AG09319 (cell line): ENCODE measurements at regions not wholly inside any gene's neighbourhood (a gene's known extent, or its start where the extent isn't known, plus 50 kb on each side); places are given as distances from the start of the nearest gene placed in this dataset.
"Not testable (repeated sequence)": the region's sequence is repeated elsewhere in the genome, so short reads cannot be mapped to it uniquely, and the experiment has no call there.

Experiments
- DNase-seq: peaks from one replicate; pipeline ENCODE4 v3.0.0-alpha.2; 2010; ENCODE audit warnings: low read depth; ENCODE audit errors: extremely low read depth
- TF ChIP-seq, protein P1 (sequence below): IDR thresholded peaks from 2 replicates; pipeline ENCODE4 v1.5.1; 2011; ENCODE audit warnings: low read depth, mild to moderate bottlenecking, inconsistent platforms, low read length, moderate library complexity

DNA sequence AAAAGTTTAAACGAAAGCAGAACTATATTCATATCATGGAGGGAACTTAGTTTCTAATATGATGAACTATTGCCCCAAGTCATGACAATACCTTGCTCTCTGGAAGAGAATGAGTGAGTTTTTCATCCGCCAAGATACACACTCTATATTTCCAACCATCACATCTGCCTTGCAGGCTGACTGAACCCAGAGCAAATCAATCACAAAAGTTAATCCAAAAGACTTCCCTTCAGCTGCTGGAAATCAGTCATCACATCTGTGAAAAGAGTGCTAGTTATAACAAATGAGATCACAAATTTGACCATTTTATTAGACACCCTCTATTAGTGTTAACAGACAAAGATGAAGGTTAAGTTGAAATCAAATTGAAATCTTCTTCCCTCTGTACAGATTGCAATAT, 261.7 kb upstream of the PRKCQ start:
- no peak for DNase-seq
- TF ChIP-seq, protein P1, sequence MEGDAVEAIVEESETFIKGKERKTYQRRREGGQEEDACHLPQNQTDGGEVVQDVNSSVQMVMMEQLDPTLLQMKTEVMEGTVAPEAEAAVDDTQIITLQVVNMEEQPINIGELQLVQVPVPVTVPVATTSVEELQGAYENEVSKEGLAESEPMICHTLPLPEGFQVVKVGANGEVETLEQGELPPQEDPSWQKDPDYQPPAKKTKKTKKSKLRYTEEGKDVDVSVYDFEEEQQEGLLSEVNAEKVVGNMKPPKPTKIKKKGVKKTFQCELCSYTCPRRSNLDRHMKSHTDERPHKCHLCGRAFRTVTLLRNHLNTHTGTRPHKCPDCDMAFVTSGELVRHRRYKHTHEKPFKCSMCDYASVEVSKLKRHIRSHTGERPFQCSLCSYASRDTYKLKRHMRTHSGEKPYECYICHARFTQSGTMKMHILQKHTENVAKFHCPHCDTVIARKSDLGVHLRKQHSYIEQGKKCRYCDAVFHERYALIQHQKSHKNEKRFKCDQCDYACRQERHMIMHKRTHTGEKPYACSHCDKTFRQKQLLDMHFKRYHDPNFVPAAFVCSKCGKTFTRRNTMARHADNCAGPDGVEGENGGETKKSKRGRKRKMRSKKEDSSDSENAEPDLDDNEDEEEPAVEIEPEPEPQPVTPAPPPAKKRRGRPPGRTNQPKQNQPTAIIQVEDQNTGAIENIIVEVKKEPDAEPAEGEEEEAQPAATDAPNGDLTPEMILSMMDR, result no peak

DNA sequence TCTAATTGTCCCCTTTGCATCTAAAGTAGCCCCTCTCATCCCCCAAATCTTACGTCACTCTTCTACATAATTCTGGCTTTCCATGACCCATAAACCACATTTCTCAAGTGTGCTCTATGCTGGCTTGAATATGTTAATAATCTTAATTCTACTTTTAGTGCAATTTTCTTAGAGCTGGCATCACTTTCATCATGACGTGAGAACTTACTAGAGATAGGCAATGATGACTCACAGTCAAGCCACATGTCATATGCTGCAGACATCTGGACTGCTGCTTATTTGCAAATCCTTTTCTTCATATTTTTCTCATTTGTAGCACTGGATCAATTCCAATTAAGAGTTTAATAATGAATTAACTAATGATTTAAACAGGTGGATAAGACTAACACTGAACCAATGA, 260.7 kb upstream of the PRKCQ start:
- TF ChIP-seq, protein P1, result no peak
- peak; percentile 23 for DNase-seq

DNA sequence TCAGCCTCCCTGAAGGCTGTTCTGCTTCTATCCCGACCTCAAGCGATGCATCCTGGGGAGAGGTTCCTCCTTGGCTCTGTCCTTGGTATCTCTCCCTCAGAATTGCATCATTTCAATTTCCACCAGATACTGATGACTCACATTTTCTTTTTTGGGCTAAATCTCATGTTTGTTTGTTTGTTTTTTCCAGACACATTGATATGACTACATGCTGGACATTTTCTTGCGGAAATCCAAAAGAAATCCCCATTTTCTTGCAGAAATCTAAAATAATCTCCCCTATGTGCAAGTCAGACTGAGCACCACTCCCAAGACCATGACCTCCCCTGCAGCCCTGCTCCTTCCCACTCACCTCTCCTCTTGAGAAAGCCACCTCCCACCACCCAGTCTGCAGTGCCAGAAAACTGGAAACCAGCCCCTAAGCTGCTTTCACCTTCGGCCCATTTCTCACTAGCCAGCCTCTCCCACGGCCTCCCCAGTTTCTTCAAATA, 260.2 kb upstream of the PRKCQ start:
- TF ChIP-seq, protein P1, result no peak
- no peak for DNase-seq

DNA sequence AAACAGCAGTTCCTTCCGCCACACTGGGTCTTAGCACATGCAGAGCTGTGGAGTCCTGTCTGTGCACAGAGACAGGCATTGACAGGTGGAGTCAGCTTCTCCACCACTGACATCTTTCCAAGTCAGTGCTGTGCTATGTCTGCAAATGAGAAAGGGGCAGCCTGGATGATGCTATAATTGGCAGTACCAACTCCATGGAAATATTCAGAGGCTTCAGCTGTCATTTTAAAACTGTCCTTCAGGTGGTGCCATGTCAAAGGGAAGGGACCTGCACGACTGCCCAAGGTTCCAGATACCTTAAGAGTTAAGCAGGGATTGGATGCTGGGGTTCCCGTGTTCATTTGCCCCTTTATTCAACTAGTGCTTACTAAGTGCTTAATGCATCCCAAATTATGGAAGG, 258.0 kb upstream of the PRKCQ start:
- no peak for DNase-seq
- TF ChIP-seq, protein P1, result no peak

DNA sequence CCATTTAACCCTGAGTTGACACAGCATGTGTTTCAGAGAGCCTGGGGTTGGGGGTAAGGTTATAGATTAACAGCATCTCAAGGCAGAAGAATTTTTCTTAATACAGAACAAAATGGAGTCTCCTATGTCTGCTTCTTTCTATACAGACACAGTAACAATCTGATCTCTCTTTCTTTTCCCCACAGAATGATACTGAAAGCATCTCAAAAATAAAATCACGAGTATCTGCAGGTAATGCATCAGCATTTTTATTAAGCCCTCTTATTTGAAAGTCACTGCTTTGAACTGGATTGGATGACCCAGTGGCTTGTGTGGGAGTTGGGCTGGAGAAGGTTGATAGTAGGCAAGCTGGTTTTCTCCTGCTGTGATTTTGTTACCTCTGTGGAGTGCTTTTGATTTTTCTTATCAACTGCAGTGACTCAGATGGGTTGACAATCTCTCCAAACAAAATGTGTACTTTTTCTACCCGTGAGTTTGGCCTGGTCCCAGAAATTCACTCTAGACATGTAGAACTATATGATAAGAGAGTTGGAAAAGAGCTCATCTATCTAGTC, 253.5 kb upstream of the PRKCQ start:
- TF ChIP-seq, protein P1, result no peak
- no peak for DNase-seq

DNA sequence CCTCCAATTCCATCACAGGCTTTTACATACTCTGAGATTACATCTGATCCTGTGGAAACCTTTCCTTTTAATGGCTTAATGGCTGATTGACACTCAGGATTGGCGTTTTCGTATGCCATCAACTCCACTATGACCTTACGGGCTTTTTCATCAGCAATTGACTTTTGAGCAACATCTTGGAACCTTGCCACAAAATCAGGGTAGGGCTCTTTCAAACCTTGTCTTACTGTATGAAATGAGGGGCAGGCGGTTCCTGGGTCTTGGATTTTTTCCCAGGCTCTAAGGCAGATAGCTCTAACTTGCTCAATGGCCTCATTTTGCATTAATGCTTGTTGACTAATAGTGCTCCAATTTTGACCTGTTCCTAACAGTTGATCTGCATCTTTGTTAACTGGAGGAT, 250.9 kb upstream of the PRKCQ start:
- not testable (repeated sequence) for DNase-seq

DNA sequence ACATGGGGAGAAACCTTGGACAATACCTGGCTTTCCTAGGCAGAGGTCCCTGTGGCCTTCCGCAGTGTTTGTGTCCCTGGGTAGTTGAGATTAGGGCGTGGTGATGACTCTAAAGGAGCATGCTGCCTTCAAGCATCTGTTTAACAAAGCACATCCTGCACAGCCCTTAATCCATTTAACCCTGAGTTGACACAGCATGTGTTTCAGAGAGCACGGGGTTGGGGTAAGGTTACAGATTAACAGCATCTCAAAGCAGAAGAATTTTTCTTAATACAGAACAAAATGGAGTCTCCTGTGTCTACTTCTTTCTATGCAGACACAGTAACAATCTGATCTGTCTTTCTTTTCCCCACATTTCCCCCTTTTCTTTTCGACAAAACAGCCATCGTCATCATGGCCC, 244.7 kb upstream of the PRKCQ start:
- not testable (repeated sequence) for DNase-seq

DNA sequence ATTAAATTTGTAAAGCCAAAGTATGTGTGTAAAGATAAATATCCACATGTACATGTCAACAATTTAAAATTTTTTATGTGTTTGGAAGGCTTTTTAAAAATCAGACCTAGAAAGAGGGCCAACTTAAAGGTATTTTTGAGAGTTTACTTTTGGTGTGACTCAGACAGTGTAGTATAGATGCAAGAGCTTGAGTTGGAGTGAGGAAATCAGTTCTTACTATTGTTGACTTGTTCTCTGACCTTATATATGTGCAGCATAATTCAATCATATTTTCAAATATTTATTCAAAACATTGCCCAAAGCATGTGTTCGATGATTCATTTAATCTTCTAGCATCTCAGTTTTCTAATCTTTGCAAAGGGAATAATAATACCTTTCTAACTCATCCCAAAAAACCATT, 243.7 kb upstream of the PRKCQ start:
- TF ChIP-seq, protein P1, result no peak
- DNase-seq, result no peak
